MG63 (cell line): ENCODE measurements at regions not wholly inside any gene's neighbourhood (a gene's known extent, or its start where the extent isn't known, plus 50 kb on each side); places are given as distances from the start of the nearest gene placed in this dataset.
"Not testable (repeated sequence)": the region's sequence is repeated elsewhere in the genome, so short reads cannot be mapped to it uniquely, and the experiment has no call there.

ENCODE experiments used
- DNase-seq: peaks from one replicate; pipeline ENCODE4 v3.0.0-alpha.2; 2020
- H3K27me3 ChIP-seq: fragments of 250-450 bp; sonication (Bioruptor Pico); 2 replicates; pipeline ENCODE4 v1.5.1; 2020; ENCODE audit warnings: mild to moderate bottlenecking, moderate library complexity
- H3K36me3 ChIP-seq: fragments of 250-450 bp; sonication (Bioruptor Pico); 2 replicates; pipeline ENCODE4 v1.5.1; 2020; ENCODE audit warnings: mild to moderate bottlenecking, moderate library complexity
- H3K4me3 ChIP-seq: fragments of 250-450 bp; sonication (Bioruptor Pico); 2 replicates; pipeline ENCODE4 v1.5.1; 2020; ENCODE audit warnings: mild to moderate bottlenecking, moderate library complexity
- H3K9me3 ChIP-seq: fragments of 250-450 bp; sonication (Bioruptor Pico); 2 replicates; pipeline ENCODE4 v1.5.1; 2020; ENCODE audit warnings: mild to moderate bottlenecking, moderate library complexity

GRCh38 chr17:45584092-45585036, 93.8 kb upstream of the PLEKHM1 start:
- peak overlapping the region; percentile 64 for H3K4me3 ChIP-seq
- H3K36me3 ChIP-seq = peaks cover 8% of the 10 kb centered on the region
- H3K27me3 ChIP-seq = no peaks in the 10 kb centered on the region
- DNase-seq = peak; percentile 78
- H3K9me3 ChIP-seq = no peaks in the 10 kb centered on the region

GRCh38 chr17:45585037-45585733, 94.7 kb upstream of the PLEKHM1 start:
- not testable (repeated sequence) for H3K36me3 ChIP-seq, H3K27me3 ChIP-seq, H3K9me3 ChIP-seq
- peak; percentile 83 for DNase-seq
- H3K4me3 ChIP-seq = peak overlapping the region; percentile 64

- peak overlapping the region; percentile 64 for H3K4me3 ChIP-seq
- not testable (repeated sequence) for H3K36me3 ChIP-seq, H3K9me3 ChIP-seq, H3K27me3 ChIP-seq
- DNase-seq = peak; percentile 65
Measured at GRCh38 chr17:45585794-45586650, 95.5 kb upstream of the PLEKHM1 start.

GRCh38 chr17:45586651-45586934, 96.1 kb upstream of the PLEKHM1 start:
- DNase-seq, H3K9me3 ChIP-seq, H3K4me3 ChIP-seq, H3K36me3 ChIP-seq, H3K27me3 ChIP-seq: not testable (repeated sequence)

GRCh38 chr17:45592433-45592923, 102.0 kb upstream of the PLEKHM1 start:
- not testable (repeated sequence) for H3K27me3 ChIP-seq, H3K36me3 ChIP-seq, H3K4me3 ChIP-seq, H3K9me3 ChIP-seq
- DNase-seq = peak; percentile 58

- not testable (repeated sequence) for H3K36me3 ChIP-seq, H3K27me3 ChIP-seq, H3K4me3 ChIP-seq, DNase-seq, H3K9me3 ChIP-seq
Measured at GRCh38 chr17:45596347-45596746, 105.8 kb upstream of the PLEKHM1 start.

- not testable (repeated sequence) for H3K36me3 ChIP-seq, H3K27me3 ChIP-seq, H3K9me3 ChIP-seq, H3K4me3 ChIP-seq
- DNase-seq = peak; percentile 23
Measured at GRCh38 chr17:45600052-45601012, 109.8 kb upstream of the PLEKHM1 start.

- not testable (repeated sequence) for H3K27me3 ChIP-seq
Measured at GRCh38 chr17:45601013-45601412, 110.5 kb upstream of the PLEKHM1 start.

GRCh38 chr17:45601605-45602539, 111.4 kb upstream of the PLEKHM1 start:
- not testable (repeated sequence) for H3K9me3 ChIP-seq, H3K27me3 ChIP-seq, H3K4me3 ChIP-seq, H3K36me3 ChIP-seq, DNase-seq

More at GRCh38 chr17:45601013-45601412, 110.5 kb upstream of the PLEKHM1 start:
- not testable (repeated sequence) for H3K4me3 ChIP-seq, H3K9me3 ChIP-seq, H3K36me3 ChIP-seq, DNase-seq

- not testable (repeated sequence) for H3K4me3 ChIP-seq, H3K27me3 ChIP-seq, H3K9me3 ChIP-seq, DNase-seq, H3K36me3 ChIP-seq
Measured at GRCh38 chr17:45605751-45606150, 115.2 kb upstream of the PLEKHM1 start.

- not testable (repeated sequence) for H3K27me3 ChIP-seq, H3K36me3 ChIP-seq, H3K9me3 ChIP-seq
- H3K4me3 ChIP-seq = peak overlapping the region; percentile 45
- DNase-seq = peak; percentile 80
Measured at GRCh38 chr17:45619984-45620405, 129.5 kb upstream of the PLEKHM1 start.

- not testable (repeated sequence) for H3K27me3 ChIP-seq, H3K9me3 ChIP-seq, DNase-seq, H3K36me3 ChIP-seq
- H3K4me3 ChIP-seq = peak overlapping the region; percentile 45
Measured at GRCh38 chr17:45620468-45620867, 129.9 kb upstream of the PLEKHM1 start.

- not testable (repeated sequence) for H3K36me3 ChIP-seq, H3K9me3 ChIP-seq, H3K27me3 ChIP-seq, H3K4me3 ChIP-seq, DNase-seq
Measured at GRCh38 chr17:45621087-45621486, 130.6 kb upstream of the PLEKHM1 start.

- not testable (repeated sequence) for H3K9me3 ChIP-seq, H3K36me3 ChIP-seq, H3K27me3 ChIP-seq, DNase-seq, H3K4me3 ChIP-seq
Measured at GRCh38 chr17:45622295-45622694, 131.8 kb upstream of the PLEKHM1 start.

- Histone ChIP-seq H3K36me3 (peaks cover 8% of the 10 kb centered on the region), H3K4me3 (no peak overlapping the region), H3K27me3 (no peaks in the 10 kb centered on the region), H3K9me3 (no peaks in the 10 kb centered on the region)
- no peak for DNase-seq
Measured at GRCh38 chr17:45628019-45628418, 137.5 kb upstream of the PLEKHM1 start.
